ENCODE measurements at regions not wholly inside any gene's neighbourhood (a gene's known extent, or its start where the extent isn't known, plus 50 kb on each side); places are given as distances from the start of the nearest gene placed in this dataset.

DNA sequence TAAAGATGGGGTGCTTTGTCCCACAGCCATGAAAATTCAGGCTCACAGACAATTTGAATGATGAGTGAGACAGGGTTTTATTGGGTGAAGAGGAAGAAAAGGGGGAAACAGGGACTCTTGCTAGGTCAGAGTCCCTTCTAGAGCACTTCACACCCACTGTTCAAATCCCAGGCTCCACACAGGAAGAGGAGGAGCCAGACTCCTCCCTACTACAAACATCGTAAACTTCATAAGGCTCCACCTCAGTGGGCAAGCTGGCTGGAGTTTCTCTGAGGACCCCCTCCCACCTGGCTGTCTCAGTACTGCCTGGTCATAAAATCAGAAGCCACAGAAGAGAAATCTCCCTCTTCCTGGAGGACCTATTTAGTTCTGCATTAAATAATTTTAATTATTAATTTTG lies 80.3 kb upstream of the KCNMB2 start:
- TF ChIP-seq POLR2AphosphoS5 (IDR thresholded peaks at IDR 0.05; ENCODE audit: low read depth, low read length) (no peak), TAF1 (IDR thresholded peaks at IDR 0.05; ENCODE audit: borderline replicate concordance, low read depth, low read length) (no peak), POLR2A (IDR thresholded peaks at IDR 0.05; ENCODE audit: low read depth, low read length) (no peak)
